OCI-M2 (cell line): ENCODE measurements at regions not wholly inside any gene's neighbourhood (a gene's known extent, or its start where the extent isn't known, plus 50 kb on each side); places are given as distances from the start of the nearest gene placed in this dataset.
"Not testable (repeated sequence)": the region's sequence is repeated elsewhere in the genome, so short reads cannot be mapped to it uniquely, and the experiment has no call there.

Experiments
- DNase-seq: peaks from one replicate; lab custom pipeline; 2025; ENCODE audit not compliant: unreplicated experiment; lab: John Stamatoyannopoulos, UW

DNA sequence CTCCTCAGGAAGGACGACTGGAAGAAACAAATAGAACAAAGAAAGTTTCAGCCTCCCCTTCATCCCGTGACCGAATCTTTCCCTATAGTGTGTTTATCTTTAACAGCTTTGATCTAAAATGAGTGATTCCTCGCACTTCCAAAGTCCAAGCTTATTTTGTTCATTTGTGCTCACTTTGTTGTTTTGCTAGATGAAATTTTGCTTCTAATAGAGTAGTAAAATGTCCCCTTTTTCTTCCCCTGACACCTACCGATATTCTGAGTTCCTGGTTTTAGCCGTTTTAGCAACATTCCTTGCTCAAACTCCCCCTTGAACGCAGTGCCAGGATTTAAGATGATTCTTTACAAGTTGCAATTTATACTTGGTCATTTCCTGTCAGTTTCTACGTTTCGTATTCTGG lies 204.2 kb downstream of the FGF9 start:
- no peak for DNase-seq

DNA sequence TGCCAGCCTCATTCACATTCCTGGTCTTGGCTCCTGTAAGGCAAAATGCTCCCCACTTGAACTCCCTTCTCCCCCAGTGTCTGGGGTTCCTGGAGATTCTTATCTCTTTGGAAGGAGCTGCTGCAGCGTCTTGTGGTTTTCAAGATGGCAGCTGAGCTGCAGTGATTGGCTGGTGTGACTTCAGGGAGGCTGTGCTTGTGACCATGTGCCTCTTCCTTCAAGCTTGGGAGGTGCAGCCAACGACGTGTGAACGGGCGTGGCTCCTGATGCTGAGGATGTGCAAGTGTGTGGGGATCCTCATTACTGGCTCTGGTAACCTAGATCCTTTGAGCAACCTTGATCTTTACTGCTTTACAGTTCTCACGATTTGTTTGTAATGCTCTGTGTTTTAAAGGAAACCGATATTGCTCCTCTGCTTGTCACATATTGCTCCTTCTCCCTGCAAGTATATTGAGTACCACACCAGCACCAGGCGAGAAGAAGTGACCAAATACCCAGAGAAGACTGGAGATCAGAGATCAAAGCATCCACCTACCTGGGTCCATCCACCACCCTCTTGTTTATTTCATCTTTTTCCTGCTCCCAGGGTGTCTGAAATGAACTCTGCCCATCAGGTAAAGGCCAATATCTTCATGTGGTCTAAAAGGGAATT lies 208.5 kb downstream of the FGF9 start:
- DNase-seq, result no peak

DNA sequence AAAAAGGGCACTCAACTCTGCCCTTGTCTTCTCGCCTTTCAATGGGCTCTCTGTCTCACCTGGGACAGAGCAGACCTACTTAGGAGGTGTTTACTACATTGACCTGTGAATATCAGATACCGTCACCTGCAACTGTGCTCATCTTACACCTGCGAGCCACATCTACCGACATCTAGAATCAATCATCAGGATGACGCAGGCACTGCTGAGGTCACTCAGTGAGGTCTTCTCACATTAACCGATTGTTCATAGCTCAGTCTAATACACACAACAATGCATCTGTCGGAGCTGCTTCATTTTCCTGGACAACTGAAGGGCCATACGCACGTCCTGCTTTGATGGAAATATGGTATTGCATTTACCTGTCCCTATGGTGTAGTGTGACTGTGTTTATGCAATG lies 211.9 kb downstream of the FGF9 start:
- DNase-seq, result no peak

DNA sequence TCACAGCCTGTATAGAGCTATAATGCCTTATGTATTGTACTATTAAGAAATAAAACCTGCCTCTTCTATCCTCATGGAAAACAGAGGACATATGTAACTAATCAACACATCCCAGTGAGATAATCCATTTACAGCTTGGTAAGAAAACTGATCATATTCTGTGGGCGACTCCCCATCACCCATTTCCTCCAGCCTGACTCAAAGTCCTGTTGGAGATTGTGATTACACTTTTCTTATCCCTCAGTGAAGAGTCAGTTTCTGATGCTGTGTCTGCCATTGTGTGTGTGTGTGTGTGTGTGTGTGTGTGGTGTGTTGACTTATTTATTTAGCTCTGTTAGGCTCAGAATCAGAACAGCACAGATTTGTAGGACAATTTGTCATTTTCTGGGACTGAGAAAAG lies 212.8 kb downstream of the FGF9 start:
- DNase-seq, result no peak

DNA sequence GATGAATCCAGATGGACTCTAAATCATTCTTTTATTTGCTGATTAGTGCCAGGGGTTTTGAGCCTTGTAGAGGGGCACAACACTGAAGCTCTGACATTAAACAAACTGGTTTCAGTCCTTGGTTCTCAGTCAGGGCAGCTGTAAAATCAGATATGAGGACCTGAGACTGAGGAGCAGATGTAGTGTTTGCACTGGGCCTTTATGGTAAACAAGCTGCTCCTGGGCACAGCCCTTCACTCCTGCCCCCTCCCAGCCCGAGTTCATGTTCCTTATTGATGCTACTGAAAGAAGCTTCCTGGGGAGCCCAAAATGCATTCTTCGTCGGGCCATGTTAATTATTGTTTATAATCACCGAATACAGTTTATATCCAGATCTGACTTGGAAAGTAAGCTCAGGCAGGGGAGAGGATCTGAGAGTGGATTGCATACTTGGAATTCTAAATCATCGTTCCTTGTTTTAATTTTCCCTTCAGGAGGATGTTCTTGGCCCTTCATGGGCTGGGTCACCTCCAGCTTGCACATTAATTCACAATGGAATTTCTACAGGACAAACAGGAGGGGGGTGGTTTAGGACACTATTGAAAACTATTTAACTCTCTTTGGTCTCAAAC lies 213.5 kb downstream of the FGF9 start:
- DNase-seq, result no peak

DNA sequence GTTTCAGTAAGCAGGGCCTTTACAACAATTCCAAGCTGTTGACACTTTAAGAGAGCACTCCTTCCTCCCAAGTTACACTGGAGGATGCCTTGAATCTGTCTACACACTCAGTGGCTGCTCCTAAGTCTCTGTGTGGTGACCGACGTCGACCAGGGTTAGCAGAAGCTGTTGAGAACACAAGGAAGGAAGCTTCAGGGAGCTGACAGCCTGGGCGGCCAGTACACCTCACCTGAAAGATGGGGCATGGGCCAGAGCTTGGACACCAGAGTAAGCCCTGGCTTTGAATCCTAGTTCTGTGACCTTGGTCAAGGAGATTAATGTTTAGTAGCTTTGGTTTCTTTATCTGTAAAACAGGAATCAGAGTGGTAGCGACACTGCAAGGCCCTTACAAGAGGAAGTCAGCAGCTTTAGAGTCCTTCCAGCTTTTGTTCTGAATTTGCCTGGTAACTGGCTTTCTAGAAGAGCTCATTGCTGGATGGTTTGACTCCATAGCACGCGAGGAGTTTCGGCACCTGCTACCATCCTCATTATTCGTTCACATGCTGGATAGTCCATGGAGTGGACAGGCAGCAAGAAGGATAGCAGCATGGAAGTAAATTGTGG lies 214.2 kb downstream of the FGF9 start:
- DNase-seq, result no peak

DNA sequence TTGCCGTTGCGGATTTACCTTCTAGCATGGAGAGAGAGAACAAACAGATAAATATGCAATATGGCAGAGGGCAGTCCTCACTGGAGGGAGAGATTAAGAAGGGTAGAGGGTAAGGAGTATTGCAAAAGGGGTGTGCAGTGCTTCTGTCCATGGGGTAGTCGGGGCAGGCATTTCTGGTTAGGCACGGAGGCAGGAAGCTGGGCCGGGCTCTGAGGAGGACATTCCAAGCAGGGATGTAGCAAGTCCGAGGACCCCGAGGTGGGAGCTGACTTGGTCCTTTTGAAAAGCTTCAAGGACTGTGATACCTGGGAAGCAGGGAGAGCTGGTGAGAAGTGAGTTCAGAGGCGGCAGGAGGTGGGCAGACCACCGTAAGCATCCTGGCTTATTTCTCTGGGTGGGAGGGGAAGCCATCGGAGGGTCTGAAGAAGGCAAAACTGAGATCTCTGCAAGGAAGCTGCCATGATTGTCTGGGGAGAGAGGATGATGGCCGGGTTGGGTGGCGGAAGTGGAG lies 214.9 kb downstream of the FGF9 start:
- no peak for DNase-seq

DNA sequence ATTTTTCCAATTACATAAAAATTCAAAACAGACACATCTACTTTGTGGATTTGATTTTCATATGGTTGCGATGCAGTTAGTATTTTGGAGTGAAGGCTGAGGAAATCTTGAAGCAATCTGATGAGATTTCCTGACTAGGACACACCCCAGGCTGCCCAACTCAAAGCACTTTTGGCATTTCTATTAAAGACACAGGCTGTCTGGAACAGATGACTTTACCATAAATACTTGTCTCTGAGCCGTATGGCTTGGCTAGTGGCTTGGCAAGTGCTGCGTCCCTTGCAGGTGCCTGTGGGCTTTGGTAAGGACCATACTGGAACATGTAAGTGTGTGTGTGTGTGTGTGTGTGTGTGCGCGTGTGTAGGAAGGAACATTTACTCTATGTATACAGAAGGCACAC lies 218.8 kb downstream of the FGF9 start:
- DNase-seq, result no peak

DNA sequence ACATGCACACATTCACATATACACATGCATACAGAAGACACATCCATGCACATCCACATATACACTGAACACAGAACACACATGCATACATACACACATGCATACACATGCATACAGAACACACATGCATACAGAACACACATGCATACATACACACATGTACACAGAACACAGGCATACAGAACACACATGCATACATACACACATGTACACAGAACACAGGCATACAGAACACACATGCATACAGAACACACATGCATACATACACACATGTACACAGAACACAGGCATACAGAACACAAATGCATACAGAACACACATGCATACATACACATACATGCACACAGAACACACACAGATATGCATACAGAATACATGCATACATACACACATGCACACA lies 219.3 kb downstream of the FGF9 start:
- not testable (repeated sequence) for DNase-seq

DNA sequence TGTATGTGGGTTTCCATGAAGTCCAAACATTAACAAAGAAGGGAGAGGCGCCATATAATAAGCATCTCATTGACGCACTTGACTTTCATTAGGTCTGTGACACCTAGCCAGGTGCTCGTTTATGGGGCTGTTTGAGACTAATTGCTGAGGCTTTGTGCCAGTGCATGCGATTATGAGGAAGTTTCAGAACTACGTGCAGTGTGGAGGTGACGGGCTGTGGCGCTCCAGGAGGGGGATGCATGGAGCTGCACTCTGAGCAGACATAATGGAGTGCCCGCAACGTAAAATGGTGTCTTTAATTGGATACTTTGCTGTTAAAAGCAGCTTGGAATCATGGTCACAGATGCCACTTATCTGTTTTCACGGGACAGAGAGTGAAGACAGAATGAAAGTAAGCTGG lies 223.2 kb downstream of the FGF9 start:
- no peak for DNase-seq

DNA sequence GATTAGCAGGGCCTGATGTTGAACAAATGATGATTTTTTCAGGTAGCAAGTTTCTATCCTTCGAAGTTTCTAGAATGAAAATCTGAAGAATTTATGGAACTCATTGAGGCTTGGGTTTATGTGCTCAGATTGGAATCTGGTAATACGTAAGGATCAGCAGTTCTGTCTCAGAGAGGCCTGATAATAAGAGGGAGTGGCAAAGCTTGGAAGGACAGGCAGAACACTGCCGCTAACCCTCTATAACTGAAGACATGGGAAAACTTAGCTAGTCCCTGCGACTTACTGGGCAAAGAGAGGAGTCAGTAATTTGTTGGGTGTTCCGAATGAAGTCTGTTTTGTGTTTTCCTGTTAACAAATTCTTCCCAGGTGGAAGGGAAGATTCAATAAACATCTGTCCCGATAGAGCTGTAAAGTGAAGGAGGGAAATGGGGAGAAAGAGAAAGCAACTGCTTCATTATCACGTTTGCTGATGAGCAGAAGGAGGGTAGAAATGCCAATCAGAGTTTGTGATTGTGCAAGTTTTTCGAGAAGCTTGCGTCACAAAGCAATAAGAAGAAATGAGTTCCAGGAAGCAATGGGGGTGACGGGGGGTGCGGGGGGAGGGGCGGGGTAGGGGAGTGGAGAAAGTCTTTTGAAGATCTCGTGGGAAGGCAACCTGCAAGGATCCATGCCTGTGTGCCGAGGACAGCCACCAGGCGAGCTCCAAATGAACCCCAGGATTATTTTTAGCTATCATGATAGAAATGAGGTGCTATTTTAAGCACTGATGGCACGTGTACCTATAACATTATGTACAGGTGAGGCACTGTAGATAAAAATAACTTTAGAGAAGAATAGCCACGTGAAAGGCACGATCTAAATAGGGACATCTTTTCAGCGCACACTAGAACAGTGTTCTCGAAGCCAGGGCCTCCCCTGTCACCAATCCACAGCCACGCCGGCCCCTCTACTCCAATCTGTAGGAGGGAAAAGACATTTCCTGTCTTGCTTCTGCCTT lies 224.1 kb downstream of the FGF9 start:
- no peak for DNase-seq

DNA sequence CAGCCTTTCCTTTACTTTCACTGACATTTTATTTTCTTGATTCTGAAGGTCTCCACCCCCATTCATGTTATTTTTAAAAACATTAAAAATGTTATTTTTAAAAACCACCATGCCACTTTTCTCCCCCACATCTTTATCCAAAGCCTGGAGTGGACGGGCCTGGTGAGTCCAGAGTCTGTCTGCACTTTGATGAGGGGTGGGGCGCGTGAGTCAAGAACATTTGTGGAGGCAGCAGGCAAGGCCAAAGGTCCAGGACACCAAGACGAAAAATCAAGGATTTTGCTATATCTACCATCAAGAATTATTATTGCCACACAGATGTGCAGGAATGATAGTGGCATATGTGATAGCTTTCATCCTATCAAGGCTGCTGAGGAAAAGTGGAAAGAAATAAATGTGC lies 224.9 kb downstream of the FGF9 start:
- DNase-seq, result no peak

DNA sequence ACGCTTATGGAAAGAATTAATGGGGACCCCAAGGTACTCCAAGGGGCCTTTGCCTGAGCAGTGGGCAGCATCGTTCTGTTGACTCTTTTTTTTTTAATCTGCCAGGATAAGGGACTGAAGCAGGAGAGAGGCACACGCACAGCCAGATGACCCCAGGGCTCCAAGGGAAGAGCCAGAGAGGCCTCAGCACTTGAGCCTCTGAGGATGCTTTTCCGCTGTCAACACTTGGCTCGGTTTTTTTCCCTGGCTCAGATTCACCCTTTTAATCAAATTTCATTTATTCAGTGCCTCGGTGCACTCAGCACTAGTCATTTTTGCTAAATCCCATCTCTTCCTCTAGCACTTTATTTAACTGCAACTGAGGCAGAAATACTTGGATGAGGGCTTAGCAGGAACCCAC lies 226.3 kb downstream of the FGF9 start:
- DNase-seq, result no peak

DNA sequence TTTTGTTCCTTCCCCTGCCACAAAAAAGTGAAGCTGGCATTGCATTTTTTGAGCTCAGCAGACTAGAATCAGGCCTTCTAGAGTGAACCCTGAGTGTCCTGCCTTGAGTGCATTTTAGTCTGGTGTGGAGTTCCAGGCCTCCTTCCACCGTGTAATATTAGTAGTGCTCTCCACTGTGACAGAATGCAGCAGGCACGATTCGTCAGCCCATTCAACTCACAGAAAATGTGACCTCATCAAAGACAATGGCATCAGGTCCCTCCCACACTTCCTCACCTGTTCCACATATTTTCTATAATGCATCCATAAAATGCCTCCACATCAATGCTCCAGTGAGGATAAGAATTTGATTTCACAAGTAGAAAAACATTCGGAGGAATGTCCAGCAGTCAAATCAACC lies 227.6 kb downstream of the FGF9 start:
- no peak for DNase-seq

DNA sequence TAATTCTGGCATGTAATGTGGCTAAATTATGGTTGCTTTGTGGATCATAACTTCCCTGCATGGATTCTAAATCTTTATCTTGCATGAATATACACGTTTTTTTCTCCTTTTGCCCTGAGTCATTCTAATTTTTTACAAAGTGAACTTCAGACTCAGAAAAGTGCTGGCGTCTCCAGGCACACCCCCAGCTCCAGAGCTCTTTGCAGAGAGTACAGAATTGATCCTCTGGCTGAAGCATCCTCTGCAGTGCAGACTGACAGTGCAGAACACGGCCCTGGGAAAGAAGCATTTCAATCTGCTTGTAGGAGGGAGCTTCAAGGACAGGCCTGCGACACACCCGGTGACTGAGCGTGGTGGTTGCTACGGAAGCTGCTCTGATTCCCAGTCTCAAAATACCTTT lies 228.1 kb downstream of the FGF9 start:
- no peak for DNase-seq

DNA sequence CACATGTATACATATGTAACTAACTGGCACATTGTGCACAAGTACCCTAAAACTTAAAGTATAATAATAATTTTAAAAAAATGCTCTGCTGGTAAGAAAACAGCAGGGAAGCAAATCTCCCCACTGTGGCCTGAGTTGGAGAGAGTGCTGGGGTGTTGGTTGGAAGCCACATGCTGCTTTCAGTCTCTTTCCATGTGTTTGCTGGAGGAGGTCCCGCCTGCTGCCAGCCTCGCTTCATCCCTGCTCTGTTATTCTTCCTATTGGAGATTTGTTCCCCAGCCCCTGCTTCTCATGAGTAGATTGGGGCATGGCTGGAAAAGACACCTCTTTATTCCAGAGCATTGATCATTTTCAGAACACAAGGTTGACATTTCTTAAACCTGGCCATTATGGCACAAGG lies 230.5 kb downstream of the FGF9 start:
- no peak for DNase-seq

DNA sequence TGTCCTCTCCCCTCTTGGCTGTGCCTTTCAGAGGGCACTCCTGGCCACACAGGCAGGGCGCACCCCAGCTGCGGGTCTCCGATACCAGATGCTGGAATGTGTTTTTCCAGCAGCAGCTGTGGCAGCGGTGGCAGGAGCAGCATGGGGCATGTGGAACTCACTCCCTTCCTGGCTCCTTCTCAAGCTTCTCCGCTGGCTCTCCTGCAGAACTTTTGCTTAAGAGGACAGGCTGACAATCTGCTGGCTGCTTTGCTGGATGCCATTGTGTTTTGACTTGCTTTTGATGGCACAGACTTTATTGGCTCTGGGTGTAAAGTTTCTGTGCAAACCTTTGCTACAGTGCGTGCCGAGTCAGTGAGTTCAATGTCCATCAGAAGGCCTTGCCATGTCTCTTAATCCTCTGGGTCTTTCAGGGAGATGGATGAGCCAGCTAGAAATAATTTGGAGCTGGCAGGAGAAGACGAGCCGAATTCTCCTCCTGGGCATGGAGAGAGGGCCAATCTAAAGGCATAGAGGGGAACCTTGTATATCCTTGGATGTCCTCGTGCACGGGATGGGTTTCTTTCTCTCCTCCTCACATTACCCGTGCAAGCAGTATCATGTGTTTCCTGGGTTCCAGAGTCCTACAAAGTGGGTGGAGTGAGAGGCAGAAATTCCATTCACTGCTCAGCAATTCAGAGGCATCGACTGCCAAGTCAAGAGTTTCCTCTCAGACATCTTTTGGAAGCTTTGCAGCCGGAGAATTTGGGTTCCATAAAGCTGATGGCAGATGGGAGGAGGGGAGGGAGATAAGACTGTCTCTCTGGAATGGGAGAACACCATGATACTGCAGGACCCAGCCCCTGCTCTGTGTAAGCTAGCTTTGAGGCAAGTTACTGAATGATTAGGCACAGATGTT lies 231.2 kb downstream of the FGF9 start:
- DNase-seq, result no peak

DNA sequence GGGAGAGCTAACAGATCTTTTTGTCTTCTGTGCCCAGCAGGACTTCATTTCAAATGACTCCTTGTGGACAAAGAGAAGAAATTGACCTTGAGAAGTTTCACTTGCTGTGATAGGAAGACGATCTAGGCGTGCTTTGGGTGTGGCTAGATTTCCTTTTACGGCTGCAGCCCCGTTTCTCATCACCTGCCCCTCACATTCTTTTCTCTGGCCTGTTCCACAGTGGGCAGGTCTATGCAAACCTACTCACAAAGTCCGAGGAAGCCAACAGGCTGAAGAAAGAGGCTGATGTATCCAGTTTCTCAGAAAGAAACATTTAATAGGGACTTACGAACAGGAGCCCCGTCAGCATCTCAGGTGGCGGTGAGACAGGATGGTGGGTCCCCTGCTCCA lies 231.8 kb downstream of the FGF9 start:
- no peak for DNase-seq

DNA sequence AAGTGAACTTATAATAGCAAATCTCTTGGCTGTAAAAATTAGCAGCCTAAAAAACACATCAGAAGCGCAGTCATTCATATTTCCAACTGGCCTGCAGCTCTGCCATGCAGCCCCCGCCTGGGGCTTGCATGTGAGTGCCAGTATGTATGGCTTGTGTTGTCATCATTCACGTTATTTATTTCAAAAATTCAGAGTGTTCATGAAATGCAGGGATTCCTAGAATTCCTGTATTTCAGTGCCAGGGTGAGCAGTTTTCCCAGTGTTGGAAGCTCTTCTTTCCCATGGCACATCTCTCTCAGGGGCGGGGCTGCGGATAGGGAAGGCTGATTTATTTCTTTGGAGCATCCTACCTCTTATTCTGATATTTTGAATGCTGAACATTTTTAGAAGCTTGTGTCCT lies 234.6 kb downstream of the FGF9 start:
- DNase-seq, result no peak

DNA sequence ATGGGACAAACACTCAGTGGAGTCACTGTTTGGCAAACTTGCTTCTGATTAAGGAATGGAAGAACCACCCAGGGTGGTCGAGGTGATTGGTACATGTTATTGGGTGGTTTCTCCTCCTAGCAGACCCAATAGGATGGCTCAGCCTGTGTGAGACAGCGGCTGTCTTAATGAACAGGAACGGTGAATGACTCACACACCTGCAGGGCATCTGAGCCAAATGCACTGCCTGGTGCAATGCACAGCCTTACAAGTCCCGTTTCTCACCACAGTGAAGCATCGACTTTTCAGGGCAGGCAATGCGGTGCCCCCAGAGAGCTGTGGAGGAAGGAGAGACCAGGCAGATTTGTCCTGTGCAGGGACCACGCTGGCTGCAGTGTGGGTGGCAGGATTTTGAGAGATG lies 238.5 kb downstream of the FGF9 start:
- no peak for DNase-seq
